HepG2 (cell line): ENCODE measurements at regions not wholly inside any gene's neighbourhood (a gene's known extent, or its start where the extent isn't known, plus 50 kb on each side); places are given as distances from the start of the nearest gene placed in this dataset.

ENCODE experiments used
- ATAC-seq: fragments of 200-7000 bp; cut with Tn5 transposase; 3 replicates; pipeline ENCODE4 v1.9.1; 2020; ENCODE audit warnings: mild to moderate bottlenecking, moderate library complexity
- BruUV-seq: library from RNA; stranded (reverse); fragments of 400-500 nt; replicated peaks from 2 replicates; lab custom pipeline; 2021; lab: Mats Ljungman, UMichigan
- CTCF ChIA-PET: fragments of 300-600 bp; formaldehyde crosslinking; extraction: SDS; loops from one replicate; lab custom pipeline; 2021; ENCODE audit warnings: low total read pairs, inconsistent platforms, low intra/inter-chr PET ratio; lab: Yijun Ruan, JAX
- POLR2A ChIA-PET: fragments of 350-600 bp; sonication (Branson Sonifier 250); formaldehyde crosslinking; loops from one replicate; lab custom pipeline; 2020; ENCODE audit warnings: antibody characterized with exemption, inconsistent platforms; lab: Yijun Ruan, JAX
- DNase-seq: peaks from one replicate; pipeline ENCODE4 v3.0.0-alpha.2; 2015; ENCODE audit warnings: low spot score
- FAIRE-seq: peaks from 3 replicates; lab custom pipeline; 2011; peaks lifted over from hg19 to GRCh38; lab: Jason Lieb, UNC
- H2AFZ ChIP-seq: one replicate; pipeline ENCODE4 v1.6.1; 2011; ENCODE audit warnings: low read length, inconsistent platforms
- H3K27ac ChIP-seq: fragments of 300-600 bp; 3 replicates; pipeline ENCODE4 v1.8.0; 2011; ENCODE audit warnings: mixed run types, mild to moderate bottlenecking, mixed read lengths, low read length, inconsistent platforms; ENCODE audit not compliant: insufficient read depth; ENCODE audit errors: extremely low read length
- H3K27me3 ChIP-seq, 2 experiments: fragments of 200-600 bp in 1 of 2; 2 replicates in 1 of 2; 3 replicates in 1 of 2; pipeline versions ENCODE4 v1.6.0 to v1.8.0; 2011; ENCODE audit warnings: low read length in 2 of 2, mild to moderate bottlenecking in 2 of 2, moderate library complexity in 2 of 2, inconsistent platforms in 1 of 2; ENCODE audit not compliant: insufficient read depth in 2 of 2, control insufficient read depth in 1 of 2
- H3K36me3 ChIP-seq, 2 experiments: fragments of 200-600 bp in 1 of 2; replicated peaks in 1 of 2; 2 replicates in 1 of 2; 3 replicates in 1 of 2; pipeline versions ENCODE4 v1.5.1 to v1.8.0; 2011; ENCODE audit warnings: low read length in 2 of 2, inconsistent platforms in 1 of 2; ENCODE audit not compliant: insufficient read depth in 2 of 2, control insufficient read depth in 1 of 2
- H3K4me1 ChIP-seq: 2 replicates; pipeline ENCODE4 v1.5.1; 2012; ENCODE audit warnings: low read length, inconsistent platforms; ENCODE audit not compliant: insufficient read depth
- H3K4me2 ChIP-seq: 2 replicates; pipeline ENCODE4 v1.6.0; 2011; ENCODE audit warnings: low read depth, low read length, inconsistent platforms
- H3K4me3 ChIP-seq, 3 experiments: fragments of 200-600 bp in 1 of 3; sonication (generic), shearing (Covaris generic) in 1 of 3; replicated peaks in 1 of 3; 2 replicates each; pipeline ENCODE4 v1.5.1; 2011 to 2016; ENCODE audit warnings: low read length in 3 of 3, inconsistent platforms in 2 of 3, low read depth in 2 of 3, mild to moderate bottlenecking in 2 of 3, control low read depth in 1 of 3, mixed read lengths in 1 of 3; ENCODE audit not compliant: insufficient read depth in 1 of 3
- H3K79me2 ChIP-seq: one replicate; pipeline ENCODE4 v1.6.1; 2011; ENCODE audit warnings: low read length, inconsistent platforms; ENCODE audit not compliant: insufficient read depth
- H3K9ac ChIP-seq: 2 replicates; pipeline ENCODE4 v1.6.0; 2011; ENCODE audit warnings: mild to moderate bottlenecking, low read depth, low read length, inconsistent platforms; ENCODE audit not compliant: insufficient read depth
- H3K9me3 ChIP-seq: 2 replicates; pipeline ENCODE4 v1.5.1; 2012; ENCODE audit warnings: mild to moderate bottlenecking, low read length
- H4K20me1 ChIP-seq: 2 replicates; pipeline ENCODE4 v1.6.0; 2011; ENCODE audit warnings: inconsistent platforms, mild to moderate bottlenecking, low read length, moderate library complexity; ENCODE audit not compliant: insufficient read depth
- KLF13 ChIP-seq: sonication (generic); formaldehyde crosslinking; IDR thresholded peaks from 2 replicates; pipeline ENCODE4 v1.4.0; 2020; ENCODE audit warnings: mild to moderate bottlenecking, missing genetic modification reagents
- RFX3 ChIP-seq: IDR thresholded peaks from 2 replicates; pipeline ENCODE4 v1.6.1; 2016; ENCODE audit warnings: missing biosample characterization, missing genetic modification reagents
- SRSF4 ChIP-seq: fragments of 200-400 bp; formaldehyde crosslinking; IDR thresholded peaks from one replicate; pipeline ENCODE4 v1.6.1; 2018; ENCODE audit warnings: mild to moderate bottlenecking, low read depth, low read length, moderate library complexity; ENCODE audit not compliant: poor library complexity, severe bottlenecking
- ZBTB20 ChIP-seq: sonication (generic); formaldehyde crosslinking; IDR thresholded peaks from 2 replicates; pipeline ENCODE4 v1.8.1; 2023; ENCODE audit warnings: missing genetic modification reagents, low read depth, mild to moderate bottlenecking, borderline replicate concordance
- ZNF10 ChIP-seq: sonication (generic); formaldehyde crosslinking; IDR thresholded peaks from 2 replicates; pipeline ENCODE4 v1.4.0; 2020; ENCODE audit warnings: mild to moderate bottlenecking, low read depth, missing genetic modification reagents, borderline replicate concordance
- WGBS: methylation state at CpG from one replicate; pipeline ENCODE4 v1.1.6; 2017; ENCODE audit warnings: low lambda C conversion rate; 5-methylcytosine and 5-hydroxymethylcytosine counted together
- in situ Hi-C: cut with HindIII; loops from 2 replicates; pipeline ENCODE4 v1.10.0; 2017; ENCODE audit warnings: low pct_unique_long_range_greater_than_20kb; ENCODE audit not compliant: extremely low pct_ligation_motif_present
- intact Hi-C: fragments of 100-400 bp; cut with micrococcal nuclease; formaldehyde crosslinking; loops from one replicate; pipeline ENCODE4 v1.10.0; 2022; ENCODE audit not compliant: unreplicated experiment
- TF ChIP-seq, protein P1 (sequence below): sonication (generic); formaldehyde crosslinking; IDR thresholded peaks from 2 replicates; pipeline ENCODE4 v1.5.0; 2020; ENCODE audit warnings: missing genetic modification reagents, mild to moderate bottlenecking, borderline replicate concordance
- TF ChIP-seq, protein P2 (sequence below): sonication (generic); formaldehyde crosslinking; IDR thresholded peaks from 2 replicates; pipeline ENCODE4 v1.9.0; 2021; ENCODE audit warnings: missing genetic modification reagents, borderline replicate concordance
- TF ChIP-seq, protein P3 (sequence below): conservative IDR thresholded peaks from 2 replicates; pipeline ENCODE4 v1.6.1; 2018; ENCODE audit warnings: missing genetic modification reagents
- TF ChIP-seq, protein P4 (sequence below): sonication (generic); formaldehyde crosslinking; IDR thresholded peaks from 2 replicates; pipeline ENCODE4 v1.8.0; 2022; ENCODE audit warnings: mild to moderate bottlenecking, missing genetic modification reagents; ENCODE audit not compliant: insufficient replicate concordance
- TF ChIP-seq, protein P5 (sequence below): sonication (generic); formaldehyde crosslinking; IDR thresholded peaks from 2 replicates; pipeline ENCODE4 v1.8.0; 2022; ENCODE audit warnings: low read depth, missing genetic modification reagents
- TF ChIP-seq, protein P6 (sequence below): sonication (generic); formaldehyde crosslinking; IDR thresholded peaks from 2 replicates; pipeline ENCODE4 v1.4.0; 2020; ENCODE audit warnings: missing genetic modification reagents, low read depth, mild to moderate bottlenecking, borderline replicate concordance
- TF ChIP-seq, protein P7 (sequence below): sonication (generic); formaldehyde crosslinking; IDR thresholded peaks from 2 replicates; pipeline ENCODE4 v1.4.0; 2020; ENCODE audit warnings: missing genetic modification reagents

DNA sequence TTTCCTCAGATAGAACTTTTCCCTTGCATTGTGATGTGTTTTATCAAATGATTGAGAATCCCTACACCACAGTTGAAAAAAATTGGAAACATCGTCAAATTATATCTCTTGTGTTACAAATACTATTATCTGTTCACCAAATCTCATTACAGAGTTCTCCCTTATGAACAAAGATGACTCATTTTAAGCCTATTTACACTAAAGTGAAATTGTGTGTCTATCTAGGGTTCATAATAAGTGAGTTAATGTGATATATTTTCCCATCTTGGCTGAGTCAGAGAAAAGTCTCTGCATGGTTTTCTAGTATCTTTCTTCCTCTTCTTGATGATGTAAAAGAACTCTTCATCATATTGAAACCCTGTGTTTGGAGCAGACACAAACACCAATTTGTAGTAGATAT lies 1263.3 kb upstream of the EYS start:
- Histone ChIP-seq H2AFZ (no peak overlapping the region), H3K4me2 (no peak overlapping the region), H3K9me3 (no peaks in the 10 kb centered on the region), H3K27ac (no peak overlapping the region), H4K20me1 (no peaks in the 10 kb centered on the region), H3K27me3 (no peaks in the 10 kb centered on the region), H3K36me3 (no peaks in the 10 kb centered on the region), H3K79me2 (no peaks in the 10 kb centered on the region), H3K9ac (no peak overlapping the region), H3K4me1 (no peaks in the 10 kb centered on the region), H3K4me3 (no peak overlapping the region)
- POLR2A ChIA-PET, result no interaction called here
- BruUV-seq, result no TSS peak
- in situ Hi-C loops (no loop called here), intact Hi-C loops (no loop called here)
- WGBS, result 0% methylated on average over 1 of the region's 1 CpG
- DNase-seq (no peak), ATAC-seq (no peak), FAIRE-seq (no peak)
- TF ChIP-seq, protein P1, sequence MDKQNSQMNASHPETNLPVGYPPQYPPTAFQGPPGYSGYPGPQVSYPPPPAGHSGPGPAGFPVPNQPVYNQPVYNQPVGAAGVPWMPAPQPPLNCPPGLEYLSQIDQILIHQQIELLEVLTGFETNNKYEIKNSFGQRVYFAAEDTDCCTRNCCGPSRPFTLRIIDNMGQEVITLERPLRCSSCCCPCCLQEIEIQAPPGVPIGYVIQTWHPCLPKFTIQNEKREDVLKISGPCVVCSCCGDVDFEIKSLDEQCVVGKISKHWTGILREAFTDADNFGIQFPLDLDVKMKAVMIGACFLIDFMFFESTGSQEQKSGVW (CRISPR knock-in tag), result no peak
- TF ChIP-seq, protein P2, sequence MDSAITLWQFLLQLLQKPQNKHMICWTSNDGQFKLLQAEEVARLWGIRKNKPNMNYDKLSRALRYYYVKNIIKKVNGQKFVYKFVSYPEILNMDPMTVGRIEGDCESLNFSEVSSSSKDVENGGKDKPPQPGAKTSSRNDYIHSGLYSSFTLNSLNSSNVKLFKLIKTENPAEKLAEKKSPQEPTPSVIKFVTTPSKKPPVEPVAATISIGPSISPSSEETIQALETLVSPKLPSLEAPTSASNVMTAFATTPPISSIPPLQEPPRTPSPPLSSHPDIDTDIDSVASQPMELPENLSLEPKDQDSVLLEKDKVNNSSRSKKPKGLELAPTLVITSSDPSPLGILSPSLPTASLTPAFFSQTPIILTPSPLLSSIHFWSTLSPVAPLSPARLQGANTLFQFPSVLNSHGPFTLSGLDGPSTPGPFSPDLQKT (CRISPR knock-in tag), result no peak
- TF ChIP-seq, protein P3, sequence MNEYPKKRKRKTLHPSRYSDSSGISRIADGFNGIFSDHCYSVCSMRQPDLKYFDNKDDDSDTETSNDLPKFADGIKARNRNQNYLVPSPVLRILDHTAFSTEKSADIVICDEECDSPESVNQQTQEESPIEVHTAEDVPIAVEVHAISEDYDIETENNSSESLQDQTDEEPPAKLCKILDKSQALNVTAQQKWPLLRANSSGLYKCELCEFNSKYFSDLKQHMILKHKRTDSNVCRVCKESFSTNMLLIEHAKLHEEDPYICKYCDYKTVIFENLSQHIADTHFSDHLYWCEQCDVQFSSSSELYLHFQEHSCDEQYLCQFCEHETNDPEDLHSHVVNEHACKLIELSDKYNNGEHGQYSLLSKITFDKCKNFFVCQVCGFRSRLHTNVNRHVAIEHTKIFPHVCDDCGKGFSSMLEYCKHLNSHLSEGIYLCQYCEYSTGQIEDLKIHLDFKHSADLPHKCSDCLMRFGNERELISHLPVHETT (CRISPR knock-in tag), result no peak
- TF ChIP-seq ZBTB20 (CRISPR knock-in tag), result no peak
- no peak for TF ChIP-seq RFX3 (CRISPR knock-in tag)
- TF ChIP-seq, protein P4, sequence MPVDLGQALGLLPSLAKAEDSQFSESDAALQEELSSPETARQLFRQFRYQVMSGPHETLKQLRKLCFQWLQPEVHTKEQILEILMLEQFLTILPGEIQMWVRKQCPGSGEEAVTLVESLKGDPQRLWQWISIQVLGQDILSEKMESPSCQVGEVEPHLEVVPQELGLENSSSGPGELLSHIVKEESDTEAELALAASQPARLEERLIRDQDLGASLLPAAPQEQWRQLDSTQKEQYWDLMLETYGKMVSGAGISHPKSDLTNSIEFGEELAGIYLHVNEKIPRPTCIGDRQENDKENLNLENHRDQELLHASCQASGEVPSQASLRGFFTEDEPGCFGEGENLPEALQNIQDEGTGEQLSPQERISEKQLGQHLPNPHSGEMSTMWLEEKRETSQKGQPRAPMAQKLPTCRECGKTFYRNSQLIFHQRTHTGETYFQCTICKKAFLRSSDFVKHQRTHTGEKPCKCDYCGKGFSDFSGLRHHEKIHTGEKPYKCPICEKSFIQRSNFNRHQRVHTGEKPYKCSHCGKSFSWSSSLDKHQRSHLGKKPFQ, result no peak
- TF ChIP-seq, protein P5, sequence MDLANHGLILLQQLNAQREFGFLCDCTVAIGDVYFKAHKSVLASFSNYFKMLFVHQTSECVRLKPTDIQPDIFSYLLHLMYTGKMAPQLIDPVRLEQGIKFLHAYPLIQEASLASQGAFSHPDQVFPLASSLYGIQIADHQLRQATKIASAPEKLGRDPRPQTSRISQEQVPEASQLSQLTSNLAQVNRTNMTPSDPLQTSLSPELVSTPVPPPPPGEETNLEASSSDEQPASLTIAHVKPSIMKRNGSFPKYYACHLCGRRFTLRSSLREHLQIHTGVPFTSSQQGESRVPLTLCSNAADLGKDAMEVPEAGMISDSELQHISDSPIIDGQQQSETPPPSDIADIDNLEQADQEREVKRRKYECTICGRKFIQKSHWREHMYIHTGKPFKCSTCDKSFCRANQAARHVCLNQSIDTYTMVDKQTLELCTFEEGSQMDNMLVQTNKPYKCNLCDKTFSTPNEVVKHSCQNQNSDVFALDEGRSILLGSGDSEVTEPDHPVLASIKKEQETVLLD (CRISPR knock-in tag), result no peak
- TF ChIP-seq, protein P6, sequence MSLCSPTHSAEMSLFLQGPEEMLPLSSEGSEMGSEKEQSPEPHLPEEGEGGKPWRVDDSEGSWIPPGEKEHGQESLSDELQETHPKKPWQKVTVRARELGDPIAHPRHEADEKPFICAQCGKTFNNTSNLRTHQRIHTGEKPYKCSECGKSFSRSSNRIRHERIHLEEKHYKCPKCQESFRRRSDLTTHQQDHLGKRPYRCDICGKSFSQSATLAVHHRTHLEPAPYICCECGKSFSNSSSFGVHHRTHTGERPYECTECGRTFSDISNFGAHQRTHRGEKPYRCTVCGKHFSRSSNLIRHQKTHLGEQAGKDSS (CRISPR knock-in tag), result no peak
- TF ChIP-seq ZNF10, result no peak
- no peak for TF ChIP-seq KLF13 (CRISPR knock-in tag)
- TF ChIP-seq, protein P7, sequence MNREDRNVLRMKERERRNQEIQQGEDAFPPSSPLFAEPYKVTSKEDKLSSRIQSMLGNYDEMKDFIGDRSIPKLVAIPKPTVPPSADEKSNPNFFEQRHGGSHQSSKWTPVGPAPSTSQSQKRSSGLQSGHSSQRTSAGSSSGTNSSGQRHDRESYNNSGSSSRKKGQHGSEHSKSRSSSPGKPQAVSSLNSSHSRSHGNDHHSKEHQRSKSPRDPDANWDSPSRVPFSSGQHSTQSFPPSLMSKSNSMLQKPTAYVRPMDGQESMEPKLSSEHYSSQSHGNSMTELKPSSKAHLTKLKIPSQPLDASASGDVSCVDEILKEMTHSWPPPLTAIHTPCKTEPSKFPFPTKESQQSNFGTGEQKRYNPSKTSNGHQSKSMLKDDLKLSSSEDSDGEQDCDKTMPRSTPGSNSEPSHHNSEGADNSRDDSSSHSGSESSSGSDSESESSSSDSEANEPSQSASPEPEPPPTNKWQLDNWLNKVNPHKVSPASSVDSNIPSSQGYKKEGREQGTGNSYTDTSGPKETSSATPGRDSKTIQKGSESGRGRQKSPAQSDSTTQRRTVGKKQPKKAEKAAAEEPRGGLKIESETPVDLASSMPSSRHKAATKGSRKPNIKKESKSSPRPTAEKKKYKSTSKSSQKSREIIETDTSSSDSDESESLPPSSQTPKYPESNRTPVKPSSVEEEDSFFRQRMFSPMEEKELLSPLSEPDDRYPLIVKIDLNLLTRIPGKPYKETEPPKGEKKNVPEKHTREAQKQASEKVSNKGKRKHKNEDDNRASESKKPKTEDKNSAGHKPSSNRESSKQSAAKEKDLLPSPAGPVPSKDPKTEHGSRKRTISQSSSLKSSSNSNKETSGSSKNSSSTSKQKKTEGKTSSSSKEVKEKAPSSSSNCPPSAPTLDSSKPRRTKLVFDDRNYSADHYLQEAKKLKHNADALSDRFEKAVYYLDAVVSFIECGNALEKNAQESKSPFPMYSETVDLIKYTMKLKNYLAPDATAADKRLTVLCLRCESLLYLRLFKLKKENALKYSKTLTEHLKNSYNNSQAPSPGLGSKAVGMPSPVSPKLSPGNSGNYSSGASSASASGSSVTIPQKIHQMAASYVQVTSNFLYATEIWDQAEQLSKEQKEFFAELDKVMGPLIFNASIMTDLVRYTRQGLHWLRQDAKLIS (CRISPR knock-in tag), result no peak
- no peak for TF ChIP-seq SRSF4
- CTCF ChIA-PET, result no interaction called here
